ENCODE measurements at regions not wholly inside any gene's neighbourhood (a gene's known extent, or its start where the extent isn't known, plus 50 kb on each side); places are given as distances from the start of the nearest gene placed in this dataset.

DNA sequence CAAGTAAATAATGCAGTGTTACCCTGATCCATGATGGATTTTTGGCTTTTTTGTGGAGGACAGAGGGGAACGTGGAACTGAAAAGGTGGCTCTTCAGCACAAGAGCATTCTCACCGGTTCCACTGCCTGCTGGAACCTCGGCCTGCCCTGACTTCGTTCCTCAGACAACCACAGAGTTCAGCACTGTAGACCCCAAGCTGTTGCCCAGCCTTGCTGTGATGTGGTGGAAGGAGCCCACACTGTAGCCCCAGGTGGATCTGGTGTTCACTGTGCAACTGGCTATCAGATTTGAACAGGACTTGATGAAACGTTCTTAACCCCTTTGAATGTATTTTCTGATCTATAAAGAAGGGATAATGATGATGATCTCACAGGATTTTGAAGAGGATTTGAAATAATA lies 293.5 kb downstream of the TRIB2 start:
- DNase-seq (ENCODE audit: low read depth) = no peak

DNA sequence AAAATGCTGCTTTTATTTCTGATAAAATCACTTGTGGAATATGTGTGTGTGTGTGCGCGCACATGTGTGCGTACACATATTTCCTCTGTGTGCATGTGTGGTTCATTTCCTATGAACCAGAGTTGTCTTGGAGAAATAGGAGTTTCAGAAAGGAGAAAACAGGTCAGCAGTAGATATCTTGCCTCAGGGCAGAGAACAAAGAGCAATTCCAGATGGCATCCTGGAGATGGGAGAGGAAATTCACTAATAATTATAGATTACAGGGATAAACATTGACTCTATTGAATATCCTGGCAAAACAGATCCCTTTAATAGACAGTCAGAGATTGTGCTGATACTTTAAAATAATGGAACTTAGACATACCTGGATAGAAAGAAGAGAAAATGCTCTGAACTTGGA lies 298.0 kb downstream of the TRIB2 start:
- peak; percentile 36 for DNase-seq (ENCODE audit: low read depth)

- no peak for DNase-seq (ENCODE audit: low read depth)
Observed at GRCh38 chr2:13015532-13016320, 299.0 kb downstream of the TRIB2 start.

DNA sequence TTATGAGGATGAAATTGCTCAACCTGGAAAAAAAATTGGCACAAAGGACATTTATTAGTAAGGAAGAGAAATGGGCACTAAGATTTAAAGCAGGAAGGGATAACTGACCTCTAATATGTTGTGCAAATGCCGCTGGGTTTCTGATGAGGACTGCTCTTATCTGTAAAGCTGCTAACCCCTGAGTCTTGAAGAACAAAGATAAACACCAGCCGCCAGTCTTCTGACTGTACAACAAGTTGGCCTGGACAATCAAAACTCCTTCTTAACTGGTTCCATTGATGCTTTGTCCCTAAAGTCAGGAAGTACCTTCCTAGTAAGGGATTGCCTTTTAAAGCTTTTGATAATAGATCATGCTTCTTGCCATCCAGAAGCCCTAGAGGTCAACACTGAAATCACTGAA lies 301.8 kb downstream of the TRIB2 start:
- no peak for DNase-seq (ENCODE audit: low read depth)

- DNase-seq (ENCODE audit: low read depth) = no peak
Observed at GRCh38 chr2:13019781-13020180, 303.0 kb downstream of the TRIB2 start.

- no peak for DNase-seq (ENCODE audit: low read depth)
Observed at GRCh38 chr2:13020469-13020868, 303.7 kb downstream of the TRIB2 start.

- DNase-seq (ENCODE audit: low read depth) = no peak
Observed at GRCh38 chr2:13021470-13021957, 304.8 kb downstream of the TRIB2 start.

GRCh38 chr2:13030606-13031005 lies 313.9 kb downstream of the TRIB2 start:
- no peak for DNase-seq (ENCODE audit: low read depth)

DNA sequence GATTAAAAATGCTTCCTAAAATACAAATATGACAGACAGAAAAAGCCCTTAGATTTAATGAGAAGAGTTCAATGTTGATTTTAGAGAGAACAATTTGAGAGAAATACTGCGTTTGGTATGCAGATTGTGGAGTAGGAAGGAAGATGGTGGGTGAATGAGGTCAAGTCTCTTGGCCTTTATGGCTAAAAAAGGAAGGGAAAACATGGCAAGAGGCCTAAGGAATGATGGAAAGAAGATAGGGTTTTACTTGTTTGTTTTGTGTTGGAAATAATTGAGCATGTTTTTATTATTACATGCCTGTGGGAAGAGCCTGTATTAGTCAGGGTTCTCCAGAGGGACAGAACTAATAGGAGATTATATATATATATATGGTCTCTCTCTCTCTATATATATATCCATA lies 318.1 kb downstream of the TRIB2 start:
- no peak for DNase-seq (ENCODE audit: low read depth)

GRCh38 chr2:13035866-13036265 lies 319.1 kb downstream of the TRIB2 start:
- DNase-seq (ENCODE audit: low read depth) = no peak

DNA sequence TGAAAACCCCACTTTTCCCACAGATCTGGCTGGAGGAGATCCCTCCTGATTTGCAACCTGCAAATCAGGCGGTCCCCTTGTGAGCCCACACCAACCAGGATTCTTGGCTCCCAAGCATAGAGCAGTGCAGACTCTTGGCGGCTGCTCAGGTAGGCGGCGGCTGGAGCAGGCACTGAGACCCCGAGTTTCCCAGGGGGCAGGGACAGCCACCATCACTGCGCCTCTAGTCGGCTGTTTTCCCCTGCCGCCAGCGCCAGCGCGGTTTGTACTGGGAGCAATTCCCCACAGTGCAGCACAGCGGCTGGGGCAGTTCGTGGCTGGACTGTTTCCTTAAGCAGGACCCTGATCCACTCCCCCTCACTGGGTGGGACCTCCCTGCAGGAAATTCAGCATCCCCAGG lies 323.3 kb downstream of the TRIB2 start:
- DNase-seq (ENCODE audit: low read depth) = no peak

DNA sequence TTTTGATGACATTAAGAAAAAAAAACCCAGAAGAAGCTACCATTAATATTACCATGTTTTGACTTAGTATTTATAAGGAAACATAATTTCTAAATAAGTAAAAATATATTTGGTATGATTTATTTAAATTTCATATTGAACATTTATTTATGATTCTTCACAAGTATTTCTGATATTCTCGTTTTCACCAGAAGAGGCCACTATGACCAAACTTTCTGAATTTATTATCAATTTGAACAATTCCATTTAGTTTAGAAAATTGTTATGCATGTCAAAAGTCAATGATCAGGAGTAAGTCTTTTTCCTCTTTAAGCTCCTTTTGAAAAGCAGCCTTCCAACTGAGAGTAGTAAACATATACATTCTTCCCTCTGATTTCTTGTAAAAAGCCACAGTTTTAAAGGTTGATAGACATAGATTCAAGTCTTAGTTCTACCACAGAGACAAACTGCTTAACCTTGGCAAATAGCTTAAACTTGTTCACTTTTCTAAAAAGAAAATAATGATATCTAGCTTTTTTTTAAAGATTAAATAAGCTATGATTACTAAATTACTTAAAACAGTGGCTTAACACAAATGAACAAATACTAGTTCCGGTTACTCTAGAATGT lies 329.9 kb downstream of the TRIB2 start:
- peak; percentile 9 for DNase-seq (ENCODE audit: low read depth)

- no peak for DNase-seq (ENCODE audit: low read depth)
Observed at GRCh38 chr2:13050764-13051163, 334.0 kb downstream of the TRIB2 start.

DNA sequence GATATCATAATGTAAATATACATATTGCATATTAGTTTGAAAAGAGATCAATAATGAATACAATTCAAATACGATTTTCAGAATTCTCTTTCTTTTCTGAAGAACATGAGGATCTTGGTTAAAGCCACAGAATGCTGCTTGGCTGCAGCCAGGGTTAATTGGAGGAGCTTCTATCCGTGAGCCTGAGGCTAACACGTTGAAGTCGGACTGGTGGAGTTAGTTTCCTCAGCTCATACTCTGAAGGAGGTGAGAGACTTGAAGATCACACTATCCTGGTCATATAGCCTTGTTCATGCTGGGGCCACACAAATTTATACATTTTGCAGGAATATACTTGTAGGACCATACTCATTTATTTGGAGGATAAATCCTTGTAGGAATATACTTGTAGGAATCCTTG lies 335.8 kb downstream of the TRIB2 start:
- DNase-seq (ENCODE audit: low read depth) = no peak

GRCh38 chr2:13056259-13056843 lies 339.6 kb downstream of the TRIB2 start:
- DNase-seq (ENCODE audit: low read depth) = peak; percentile 5

- DNase-seq (ENCODE audit: low read depth) = no peak
Observed at GRCh38 chr2:13057671-13058070, 340.9 kb downstream of the TRIB2 start.

DNA sequence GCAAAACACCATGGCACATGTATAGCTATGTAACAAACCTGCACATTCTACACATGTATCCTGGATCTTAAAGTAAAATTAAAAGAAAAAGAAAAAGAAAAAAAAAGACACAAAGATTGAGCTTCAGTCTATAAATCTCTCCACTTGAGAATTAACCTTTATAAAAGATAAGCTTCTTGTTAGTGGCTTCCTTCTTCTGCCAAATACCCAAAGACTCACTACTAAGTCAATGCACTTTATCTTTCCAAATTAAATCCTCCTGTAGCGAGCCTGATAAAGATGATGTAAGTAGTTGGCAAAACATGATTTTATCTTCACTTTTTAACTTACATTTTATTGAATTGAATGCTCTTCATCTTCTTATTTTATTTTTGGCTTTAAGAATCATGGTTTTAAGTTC lies 349.9 kb downstream of the TRIB2 start:
- no peak for DNase-seq (ENCODE audit: low read depth)

DNA sequence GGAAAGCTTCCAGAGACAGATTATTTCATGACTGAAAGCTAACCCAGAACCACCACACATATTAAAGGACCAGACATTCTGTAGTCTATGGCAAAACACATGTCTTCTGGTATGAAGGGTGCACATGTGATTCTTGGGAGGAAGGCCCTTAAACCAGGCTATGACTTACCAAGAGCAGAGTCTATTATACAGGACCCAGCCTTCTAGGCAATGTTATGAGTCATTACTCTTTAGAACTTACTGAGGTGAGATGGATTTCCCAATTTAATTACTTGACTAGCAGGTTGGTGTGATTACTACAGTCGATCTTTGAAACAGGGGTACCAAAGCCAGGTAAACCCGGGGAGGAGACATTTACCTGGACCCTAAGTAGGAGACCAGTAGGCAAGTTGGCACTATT lies 350.8 kb downstream of the TRIB2 start:
- DNase-seq (ENCODE audit: low read depth) = no peak

GRCh38 chr2:13089971-13090370 lies 373.2 kb downstream of the TRIB2 start:
- DNase-seq (ENCODE audit: low read depth) = no peak

GRCh38 chr2:13091455-13091854 lies 374.7 kb downstream of the TRIB2 start:
- DNase-seq (ENCODE audit: low read depth) = peak; percentile 6

GRCh38 chr2:13091861-13092378 lies 375.2 kb downstream of the TRIB2 start:
- DNase-seq (ENCODE audit: low read depth) = no peak

DNA sequence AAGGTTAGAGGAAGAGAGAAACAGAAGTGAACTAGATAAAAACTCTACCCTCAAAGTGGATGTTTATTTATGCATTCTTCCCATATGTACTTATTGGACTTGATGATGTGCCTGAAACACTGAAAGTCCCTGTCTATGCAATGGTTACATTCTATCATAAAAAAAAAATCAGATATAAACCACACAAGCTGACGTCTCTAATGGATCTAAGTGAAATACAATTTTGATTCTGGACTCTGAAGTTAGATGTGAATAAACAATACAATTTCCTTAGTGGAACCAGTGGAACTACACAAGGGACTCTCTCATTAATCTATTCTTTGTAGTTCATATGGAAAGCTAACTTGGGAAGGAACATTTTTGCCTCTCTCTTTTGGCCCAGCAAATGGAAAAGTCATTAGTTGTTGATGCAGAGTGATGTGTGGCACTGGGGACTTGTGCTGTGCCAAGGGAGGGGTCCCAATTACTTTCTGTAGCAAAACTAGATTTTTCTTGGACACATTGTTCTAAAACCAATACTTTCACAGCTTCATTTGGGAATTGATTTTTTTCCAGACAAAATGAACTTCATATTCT lies 376.8 kb downstream of the TRIB2 start:
- no peak for DNase-seq (ENCODE audit: low read depth)

Data from RPMI7951 (cell line).